ENCODE measurements at regions not wholly inside any gene's neighbourhood (a gene's known extent, or its start where the extent isn't known, plus 50 kb on each side); places are given as distances from the start of the nearest gene placed in this dataset.

DNA sequence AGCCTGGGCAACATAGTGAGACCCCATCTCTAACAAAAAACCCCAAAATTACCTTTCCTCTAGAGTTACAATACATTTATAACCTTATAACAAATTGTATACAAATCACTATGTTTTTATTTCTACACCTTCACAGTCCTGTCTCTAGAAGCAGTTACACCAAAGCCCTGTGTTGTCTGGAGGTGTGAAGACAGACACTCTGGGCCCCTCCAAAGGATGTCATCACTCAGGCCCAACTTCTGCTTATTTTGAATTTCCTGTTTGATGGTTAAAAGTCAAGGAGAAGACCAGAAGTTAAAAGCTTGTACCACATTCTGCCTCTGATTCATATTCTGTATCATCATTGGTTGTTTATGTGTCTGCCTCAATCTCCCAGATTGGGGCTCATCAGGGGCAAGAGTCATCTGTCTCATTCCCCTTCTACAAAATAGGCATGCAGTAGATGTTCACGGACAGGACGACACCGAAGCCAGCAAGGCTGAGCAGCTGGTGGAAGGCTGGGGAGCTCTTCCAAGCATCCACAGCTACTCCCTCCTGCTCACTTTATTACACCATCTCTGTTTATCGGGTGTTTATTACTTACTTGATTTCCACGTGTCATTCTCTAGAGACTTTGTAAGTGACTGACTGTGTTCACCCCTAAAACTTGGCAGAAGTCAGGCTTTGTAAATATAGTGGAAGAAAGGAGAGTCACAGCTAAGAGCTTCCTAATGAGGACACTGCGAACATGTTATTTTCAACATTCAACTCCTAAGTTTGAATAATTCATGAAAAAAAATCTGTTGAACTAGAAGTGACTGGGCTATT lies 136.8 kb upstream of the ANKRD28 start:
- TF ChIP-seq, protein P1, sequence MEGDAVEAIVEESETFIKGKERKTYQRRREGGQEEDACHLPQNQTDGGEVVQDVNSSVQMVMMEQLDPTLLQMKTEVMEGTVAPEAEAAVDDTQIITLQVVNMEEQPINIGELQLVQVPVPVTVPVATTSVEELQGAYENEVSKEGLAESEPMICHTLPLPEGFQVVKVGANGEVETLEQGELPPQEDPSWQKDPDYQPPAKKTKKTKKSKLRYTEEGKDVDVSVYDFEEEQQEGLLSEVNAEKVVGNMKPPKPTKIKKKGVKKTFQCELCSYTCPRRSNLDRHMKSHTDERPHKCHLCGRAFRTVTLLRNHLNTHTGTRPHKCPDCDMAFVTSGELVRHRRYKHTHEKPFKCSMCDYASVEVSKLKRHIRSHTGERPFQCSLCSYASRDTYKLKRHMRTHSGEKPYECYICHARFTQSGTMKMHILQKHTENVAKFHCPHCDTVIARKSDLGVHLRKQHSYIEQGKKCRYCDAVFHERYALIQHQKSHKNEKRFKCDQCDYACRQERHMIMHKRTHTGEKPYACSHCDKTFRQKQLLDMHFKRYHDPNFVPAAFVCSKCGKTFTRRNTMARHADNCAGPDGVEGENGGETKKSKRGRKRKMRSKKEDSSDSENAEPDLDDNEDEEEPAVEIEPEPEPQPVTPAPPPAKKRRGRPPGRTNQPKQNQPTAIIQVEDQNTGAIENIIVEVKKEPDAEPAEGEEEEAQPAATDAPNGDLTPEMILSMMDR (IDR thresholded peaks at IDR 0.05; ENCODE audit: poor library complexity, severe bottlenecking) = no peak
- no peak for TF ChIP-seq POLR2AphosphoS5 (IDR thresholded peaks at IDR 0.05)
